ENCODE measurements at regions not wholly inside any gene's neighbourhood (a gene's known extent, or its start where the extent isn't known, plus 50 kb on each side); places are given as distances from the start of the nearest gene placed in this dataset.
A peak's percentile ranks its signal among the peaks of the same experiment; 100 is the strongest.

DNA sequence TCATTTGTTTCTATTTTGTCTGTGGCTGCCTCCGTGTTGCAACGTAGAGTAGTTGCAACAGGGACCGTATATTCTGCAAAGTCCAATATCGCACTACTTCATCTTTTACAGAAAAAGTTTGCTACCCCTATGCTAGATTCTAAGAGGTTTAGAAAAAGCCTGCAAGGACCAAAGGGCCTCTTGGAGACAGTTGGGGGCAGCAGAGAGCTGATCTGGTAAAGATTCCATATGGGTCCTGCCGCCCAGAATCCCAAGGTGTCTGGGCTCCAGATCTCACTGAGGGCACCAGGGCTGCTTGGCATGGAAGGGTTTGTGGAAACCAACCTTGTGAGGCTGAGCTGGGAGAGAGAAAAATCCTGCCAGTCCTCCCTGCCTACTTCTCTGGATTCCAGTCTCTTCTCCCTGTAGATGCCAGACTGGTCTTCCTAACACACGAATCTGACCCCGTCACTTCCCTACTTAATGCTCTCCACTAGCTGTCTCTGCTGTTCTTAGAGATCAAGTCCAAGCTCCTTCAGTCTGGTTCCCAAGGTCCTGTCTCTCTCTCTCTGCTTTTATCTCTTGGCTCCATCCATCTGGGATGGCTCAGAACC, 74.6 kb downstream of the GLRX5 start:
- TF ChIP-seq GATAD2B (conservative IDR thresholded peaks at IDR 0.05; ENCODE audit: low read depth): no peak
- peak; percentile 67 to 71 (median 68) for TF ChIP-seq CTCF (IDR thresholded peaks at IDR 0.05 in 2 of 3, conservative IDR thresholded peaks at IDR 0.05 in 1 of 3; ENCODE audit: control insufficient read depth in 2 of 3, extremely low read depth in 1 of 3, insufficient read depth in 1 of 3, low read depth in 3 of 3, low read length in 3 of 3)
- no peak for TF ChIP-seq POLR2AphosphoS5 (IDR thresholded peaks at IDR 0.05; ENCODE audit: low read length)
- no peak for TF ChIP-seq GABPA (IDR thresholded peaks at IDR 0.05; ENCODE audit: low read depth)
- TF ChIP-seq, protein P1, sequence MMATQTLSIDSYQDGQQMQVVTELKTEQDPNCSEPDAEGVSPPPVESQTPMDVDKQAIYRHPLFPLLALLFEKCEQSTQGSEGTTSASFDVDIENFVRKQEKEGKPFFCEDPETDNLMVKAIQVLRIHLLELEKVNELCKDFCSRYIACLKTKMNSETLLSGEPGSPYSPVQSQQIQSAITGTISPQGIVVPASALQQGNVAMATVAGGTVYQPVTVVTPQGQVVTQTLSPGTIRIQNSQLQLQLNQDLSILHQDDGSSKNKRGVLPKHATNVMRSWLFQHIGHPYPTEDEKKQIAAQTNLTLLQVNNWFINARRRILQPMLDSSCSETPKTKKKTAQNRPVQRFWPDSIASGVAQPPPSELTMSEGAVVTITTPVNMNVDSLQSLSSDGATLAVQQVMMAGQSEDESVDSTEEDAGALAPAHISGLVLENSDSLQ (IDR thresholded peaks at IDR 0.05): no peak
- TF ChIP-seq EZH2 (IDR thresholded peaks at IDR 0.05; ENCODE audit: borderline replicate concordance, control insufficient read depth, low read depth, low read length): no peak
- TF ChIP-seq ZNF687 (IDR thresholded peaks at IDR 0.05): no peak
- TF ChIP-seq POLR2A (IDR thresholded peaks at IDR 0.05; ENCODE audit: low read depth, low read length): no peak
- no peak for TF ChIP-seq RELA (IDR thresholded peaks at IDR 0.05; ENCODE audit: borderline replicate concordance, partially characterized antibody)
- TF ChIP-seq REST (IDR thresholded peaks at IDR 0.05; ENCODE audit: low read depth, low read length): no peak

All from GM12878 (cell line).